NOMO-1 treated with dmso at 0.1 percent for 144 hours (cell line): ENCODE measurements at regions not wholly inside any gene's neighbourhood (a gene's known extent, or its start where the extent isn't known, plus 50 kb on each side); places are given as distances from the start of the nearest gene placed in this dataset.
"Not testable (repeated sequence)": the region's sequence is repeated elsewhere in the genome, so short reads cannot be mapped to it uniquely, and the experiment has no call there.

ENCODE experiments used
- DNase-seq: peaks from one replicate; lab custom pipeline; 2025; ENCODE audit not compliant: unreplicated experiment; lab: John Stamatoyannopoulos, UW

DNA sequence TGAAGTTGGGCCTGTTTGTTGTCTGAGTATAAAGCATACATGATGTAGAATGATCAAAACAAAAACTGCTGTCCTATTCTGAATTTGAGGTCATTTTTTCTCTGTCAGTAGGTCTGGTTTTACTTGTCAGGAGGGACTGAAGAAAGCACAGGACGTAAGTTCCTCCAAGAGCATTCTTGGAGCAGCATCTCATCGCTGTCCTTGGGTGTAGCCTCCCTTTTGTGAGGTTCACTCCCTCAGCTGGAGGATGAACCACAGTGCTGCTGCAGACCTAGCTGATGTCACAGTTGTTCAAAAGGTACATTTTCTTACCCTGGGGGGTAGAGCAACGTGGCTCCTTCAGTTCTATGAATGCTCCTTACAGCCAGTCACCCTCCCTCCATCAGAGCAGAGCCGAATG, 490.0 kb upstream of the TBL1XR1 start:
- no peak for DNase-seq

DNA sequence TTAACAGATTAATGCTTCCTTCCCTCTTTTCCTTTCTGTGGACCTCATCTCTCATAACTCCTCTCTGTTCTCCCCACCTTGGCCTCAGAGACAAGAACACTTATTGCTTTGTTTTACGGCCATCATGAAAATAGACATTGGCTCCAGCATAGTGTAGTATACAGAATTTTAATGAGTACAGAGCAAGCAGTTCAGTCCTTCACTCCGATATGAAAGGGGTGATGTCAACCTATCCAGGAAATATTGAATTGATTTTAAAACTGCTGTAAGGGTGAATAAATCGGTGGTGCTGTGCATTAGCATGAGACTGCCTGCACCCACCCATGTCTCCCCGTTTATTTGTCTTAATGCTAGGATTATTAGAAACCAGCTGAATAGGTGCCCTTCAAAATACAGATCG, 490.9 kb upstream of the TBL1XR1 start:
- DNase-seq, result no peak

DNA sequence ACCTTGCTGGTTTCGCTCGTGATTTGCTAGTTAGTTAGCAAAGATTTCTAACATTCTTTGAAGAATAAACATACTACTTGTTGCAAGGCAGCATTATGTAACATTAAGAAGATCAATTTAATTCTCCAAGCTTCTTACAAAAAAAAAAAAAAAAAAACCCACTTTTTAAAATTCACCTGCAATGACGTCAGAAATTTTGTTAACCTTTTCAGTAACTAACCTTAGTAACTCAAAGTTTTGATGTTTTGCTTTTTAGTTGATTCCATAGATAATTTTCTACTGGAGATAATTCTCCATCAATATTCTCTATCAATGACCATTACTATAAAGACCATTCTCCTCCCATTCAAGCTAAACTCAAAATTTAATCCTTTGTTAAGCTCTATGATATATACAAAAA, 491.8 kb upstream of the TBL1XR1 start:
- no peak for DNase-seq

DNA sequence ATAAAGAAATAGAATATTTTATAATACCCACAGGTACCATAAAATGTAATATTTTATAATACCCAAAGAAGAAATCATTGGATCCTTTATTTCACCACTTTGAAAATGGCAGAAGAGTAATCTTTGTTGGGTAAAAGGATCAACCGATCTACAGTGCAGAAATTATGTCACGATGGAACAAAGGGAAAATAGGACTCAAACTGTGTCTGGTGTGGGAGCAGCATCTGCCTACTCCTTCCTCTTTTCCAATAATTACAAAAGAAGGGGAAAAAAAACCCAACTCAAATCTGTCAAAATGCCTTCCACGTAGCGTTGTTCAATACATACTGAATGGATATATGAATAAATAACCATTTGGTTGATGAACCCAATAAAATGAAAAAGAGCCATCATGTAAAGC, 492.6 kb upstream of the TBL1XR1 start:
- DNase-seq, result no peak

DNA sequence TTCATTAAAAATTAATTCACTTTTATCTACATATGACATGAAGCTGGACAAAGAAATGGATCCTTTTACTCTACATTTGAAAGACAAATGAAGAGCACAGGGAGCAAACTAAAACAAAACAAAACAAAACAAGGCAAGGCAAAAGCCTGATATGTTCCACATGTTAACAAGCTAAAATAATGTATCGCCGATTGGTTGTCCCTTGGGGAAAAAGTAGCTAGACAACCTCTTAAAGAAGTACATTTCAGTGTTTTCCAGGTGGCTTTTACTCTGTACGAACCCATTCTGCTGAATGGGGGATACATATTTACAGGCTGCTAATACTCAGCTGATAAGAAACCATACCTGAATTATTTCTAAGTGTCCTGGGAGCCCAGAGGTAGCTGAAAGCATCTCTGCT, 493.0 kb upstream of the TBL1XR1 start:
- no peak for DNase-seq

DNA sequence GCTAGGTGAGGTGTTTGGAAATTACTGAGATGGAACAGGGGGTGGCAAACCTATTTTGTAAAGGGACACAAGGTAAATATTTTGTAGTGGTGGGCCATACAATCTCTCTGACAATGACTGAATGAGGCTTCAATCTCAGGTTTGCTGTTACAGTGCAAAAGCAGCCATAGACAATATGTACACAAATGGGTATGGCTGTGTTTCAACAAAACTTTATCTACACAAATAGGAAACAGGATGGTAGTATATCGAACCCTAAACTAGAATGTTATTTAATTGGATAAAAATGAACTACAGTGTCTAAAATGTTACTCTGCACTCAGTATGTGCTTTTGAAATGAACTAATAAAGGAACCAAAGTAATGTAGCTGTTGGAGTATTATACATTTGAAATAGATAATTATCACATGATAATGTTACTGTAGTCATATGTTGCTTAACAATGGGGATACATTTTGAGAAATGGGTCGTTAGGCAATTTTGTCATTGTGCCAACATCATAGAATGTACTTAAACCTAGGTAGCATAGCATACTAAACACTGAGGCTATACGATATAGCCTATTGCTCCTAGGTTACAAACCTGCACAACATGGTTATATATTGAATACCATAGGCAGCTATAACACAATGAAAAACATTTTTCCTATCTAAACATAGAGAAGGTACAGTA, 495.2 kb upstream of the TBL1XR1 start:
- no peak for DNase-seq

DNA sequence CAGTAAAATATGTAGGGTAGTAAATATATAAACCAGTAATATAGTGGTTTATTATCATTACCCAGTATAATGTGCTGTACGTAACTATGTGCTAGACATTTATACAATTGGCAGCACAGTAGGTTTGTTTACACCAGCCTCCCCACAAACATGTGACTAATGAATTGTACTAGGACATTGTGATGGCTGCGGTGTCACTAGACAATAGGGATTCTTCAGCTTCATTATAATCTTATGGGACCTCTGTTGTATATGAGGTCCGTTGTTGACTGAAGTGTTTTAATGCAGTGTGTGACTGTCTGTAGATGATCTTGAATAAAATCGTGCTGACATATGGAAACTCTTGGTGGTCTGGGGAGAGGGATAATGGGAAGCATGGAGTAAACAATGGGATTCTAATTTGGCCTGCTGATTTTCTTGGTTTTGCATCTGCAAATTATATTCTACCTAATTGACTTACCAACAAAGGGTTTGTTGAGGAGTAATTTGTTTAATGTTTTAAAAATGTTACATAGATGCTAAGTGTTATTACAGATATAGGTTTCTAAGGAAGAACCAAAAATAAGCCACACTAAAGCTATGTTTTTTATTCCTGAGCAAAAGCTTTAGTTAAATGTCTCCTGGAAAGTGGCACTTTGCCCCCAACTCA, 496.5 kb upstream of the TBL1XR1 start:
- DNase-seq, result no peak

DNA sequence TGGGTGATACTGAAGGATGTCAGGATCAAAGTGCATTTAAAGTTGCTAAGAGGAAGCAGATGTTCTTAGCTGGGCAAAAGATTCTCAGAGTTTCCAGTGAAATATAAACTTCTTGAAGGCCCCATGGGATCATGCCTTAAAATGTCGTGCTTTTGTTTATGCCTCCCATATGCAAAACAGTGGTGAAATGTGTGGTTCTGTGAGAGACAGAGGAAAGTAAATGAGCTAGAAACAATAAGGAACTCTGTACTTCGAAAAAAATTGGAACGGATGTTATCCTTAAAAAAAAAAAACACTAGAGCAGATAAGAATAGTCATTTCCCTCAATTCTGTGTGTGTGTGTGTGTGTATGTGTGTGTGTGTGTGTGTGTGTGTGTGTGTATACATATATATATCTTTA, 497.0 kb upstream of the TBL1XR1 start:
- DNase-seq, result no peak

DNA sequence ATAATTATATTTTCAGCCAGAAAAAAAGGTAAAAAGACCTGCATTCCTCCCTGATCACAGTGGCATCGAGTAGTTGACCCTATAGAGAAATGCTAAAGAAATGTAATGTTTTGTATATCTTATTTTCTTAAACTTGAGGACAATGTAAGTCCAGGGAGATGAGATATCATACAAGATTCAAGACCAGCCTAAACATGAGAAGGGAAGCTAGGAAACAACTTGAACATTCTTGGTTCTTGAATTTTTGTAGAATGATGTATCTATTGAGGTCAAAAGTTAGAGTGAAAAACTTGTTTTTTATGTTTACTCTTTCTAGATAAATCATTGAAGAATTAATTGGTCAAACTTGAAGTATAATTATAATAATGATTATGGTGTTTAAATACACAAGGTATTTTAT, 497.7 kb upstream of the TBL1XR1 start:
- DNase-seq, result no peak

DNA sequence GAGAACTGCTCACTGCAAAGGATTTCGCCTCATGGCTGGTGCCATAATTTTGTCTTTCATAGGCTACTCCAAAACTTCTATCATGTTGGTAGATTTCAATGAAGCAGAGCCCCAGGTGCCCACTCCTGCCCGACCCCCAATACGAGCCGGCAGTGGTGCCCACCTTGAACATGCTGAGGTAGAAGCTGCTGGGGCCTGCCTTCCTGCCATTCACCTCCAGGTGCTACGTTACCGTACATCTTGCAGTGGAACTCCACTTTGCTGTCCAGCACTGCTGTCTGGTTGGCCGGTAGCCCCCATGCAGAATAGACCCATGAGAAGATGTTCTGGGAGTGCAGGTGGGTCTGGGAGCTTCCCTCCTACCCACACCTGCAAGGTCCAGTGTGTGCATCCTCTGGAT, 502.8 kb upstream of the TBL1XR1 start:
- DNase-seq, result no peak

DNA sequence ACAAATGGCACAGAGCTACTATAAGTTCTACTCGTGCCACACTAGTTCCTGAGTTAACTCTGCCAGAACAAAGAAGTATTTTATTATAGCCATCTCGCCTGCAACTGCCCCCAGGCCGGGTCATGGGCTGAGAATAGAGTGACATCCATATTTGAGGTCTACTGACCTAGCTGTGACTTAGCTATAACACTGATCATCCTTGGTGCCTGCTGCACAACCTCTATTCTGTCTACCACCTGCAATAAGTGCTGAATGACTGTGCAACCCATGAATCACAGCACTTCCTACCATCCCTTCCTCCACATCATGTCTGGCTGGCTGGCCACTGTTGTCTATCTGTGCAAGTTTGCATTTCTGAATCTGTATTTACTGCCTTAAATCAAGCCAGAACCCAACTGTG, 506.5 kb upstream of the TBL1XR1 start:
- DNase-seq, result no peak

DNA sequence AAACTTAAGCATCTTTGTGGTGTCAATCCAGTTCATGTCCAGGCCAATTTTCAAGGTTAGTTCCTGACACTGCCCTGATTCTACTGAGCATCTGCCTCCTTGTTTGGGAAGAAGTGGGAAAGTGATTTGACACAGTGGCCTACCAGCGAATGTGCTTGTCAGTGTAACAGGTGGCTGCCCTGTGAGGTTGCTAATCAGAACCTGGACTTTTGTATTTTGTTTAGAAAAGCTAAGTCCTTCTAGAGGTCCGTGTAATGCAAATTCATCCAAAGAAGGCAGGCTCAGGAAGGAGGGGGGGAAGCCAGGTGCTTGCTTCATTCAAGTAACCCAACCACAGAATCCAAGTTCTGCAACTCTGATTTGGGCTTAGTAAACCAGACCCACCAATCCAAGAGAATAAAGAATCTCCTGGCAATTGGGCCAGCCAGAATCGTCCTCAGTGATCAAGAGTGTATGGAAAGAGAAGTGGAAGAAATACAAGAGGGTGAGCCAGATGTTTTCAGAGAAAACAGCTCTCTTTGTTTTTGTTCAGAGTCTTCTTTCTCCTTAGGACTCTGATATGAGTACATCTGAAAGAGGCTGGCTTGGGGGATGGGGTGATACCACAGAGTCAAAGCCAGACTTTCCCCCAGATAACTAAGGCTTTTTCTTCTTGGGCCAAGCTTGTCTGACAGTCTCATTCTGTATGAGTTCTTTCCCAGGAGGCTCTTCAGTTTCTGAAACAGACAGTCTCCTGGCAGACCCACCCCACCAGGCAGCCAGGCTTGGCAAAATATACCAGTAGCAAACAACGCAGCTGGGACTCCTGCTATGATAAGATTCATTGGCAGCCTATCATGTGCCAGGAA, 508.9 kb upstream of the TBL1XR1 start:
- DNase-seq, result no peak

DNA sequence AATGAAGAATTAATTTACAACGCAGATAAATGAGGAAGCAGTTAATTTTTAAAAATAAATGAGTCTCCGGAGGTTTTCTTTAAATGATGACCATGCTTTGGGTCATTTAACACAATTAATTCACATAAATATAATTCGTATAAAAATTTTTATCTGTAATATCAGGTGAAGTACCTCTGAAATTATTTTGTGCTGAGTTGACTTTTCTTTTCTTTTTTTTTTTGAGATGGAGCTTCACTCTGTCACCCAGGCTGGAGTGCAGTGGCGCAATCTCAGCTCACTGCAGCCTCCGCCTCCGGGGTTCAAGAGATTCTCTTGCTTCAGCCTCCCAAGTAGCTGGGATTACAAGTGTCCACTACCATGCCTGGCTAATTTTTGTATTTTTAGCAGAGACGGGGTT, 512.2 kb upstream of the TBL1XR1 start:
- DNase-seq, result not testable (repeated sequence)

DNA sequence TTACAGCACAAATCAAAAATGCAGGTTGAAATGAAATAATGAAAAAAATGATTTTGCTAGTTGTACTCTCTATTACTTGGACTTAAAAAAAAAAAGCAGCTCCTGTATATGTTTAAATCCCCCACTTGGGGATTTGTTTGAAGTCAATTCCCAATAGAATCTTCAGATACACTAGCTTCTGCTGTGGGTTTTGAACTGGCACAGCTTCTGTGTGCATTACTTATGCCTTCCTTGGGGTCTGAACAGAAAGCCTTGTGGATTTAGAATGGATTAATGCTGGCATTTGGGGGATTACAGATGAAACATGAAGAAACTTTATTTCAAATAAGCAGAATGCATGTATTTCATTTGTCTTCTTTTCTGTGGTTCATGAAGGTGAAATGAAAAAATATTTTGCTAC, 513.2 kb upstream of the TBL1XR1 start:
- DNase-seq, result no peak

DNA sequence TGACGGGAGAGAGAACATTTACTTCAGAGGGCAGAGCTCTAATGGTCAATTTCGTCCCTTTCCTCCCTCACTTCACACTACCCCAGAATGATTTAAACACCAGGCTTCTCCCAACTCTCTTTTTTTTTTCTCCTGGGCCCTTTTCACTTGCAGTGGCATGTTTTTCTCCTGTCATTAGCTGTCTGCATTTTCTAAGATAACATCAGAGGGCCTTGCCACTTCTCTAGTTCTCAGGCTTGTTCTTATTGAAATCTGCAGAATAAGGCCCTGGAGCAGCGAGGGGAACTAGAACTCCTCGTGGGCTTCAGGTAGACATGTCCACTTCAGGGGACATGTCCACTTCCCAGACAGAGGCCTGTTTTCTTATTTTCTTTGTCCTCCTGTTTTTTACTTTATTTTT, 514.4 kb upstream of the TBL1XR1 start:
- no peak for DNase-seq

DNA sequence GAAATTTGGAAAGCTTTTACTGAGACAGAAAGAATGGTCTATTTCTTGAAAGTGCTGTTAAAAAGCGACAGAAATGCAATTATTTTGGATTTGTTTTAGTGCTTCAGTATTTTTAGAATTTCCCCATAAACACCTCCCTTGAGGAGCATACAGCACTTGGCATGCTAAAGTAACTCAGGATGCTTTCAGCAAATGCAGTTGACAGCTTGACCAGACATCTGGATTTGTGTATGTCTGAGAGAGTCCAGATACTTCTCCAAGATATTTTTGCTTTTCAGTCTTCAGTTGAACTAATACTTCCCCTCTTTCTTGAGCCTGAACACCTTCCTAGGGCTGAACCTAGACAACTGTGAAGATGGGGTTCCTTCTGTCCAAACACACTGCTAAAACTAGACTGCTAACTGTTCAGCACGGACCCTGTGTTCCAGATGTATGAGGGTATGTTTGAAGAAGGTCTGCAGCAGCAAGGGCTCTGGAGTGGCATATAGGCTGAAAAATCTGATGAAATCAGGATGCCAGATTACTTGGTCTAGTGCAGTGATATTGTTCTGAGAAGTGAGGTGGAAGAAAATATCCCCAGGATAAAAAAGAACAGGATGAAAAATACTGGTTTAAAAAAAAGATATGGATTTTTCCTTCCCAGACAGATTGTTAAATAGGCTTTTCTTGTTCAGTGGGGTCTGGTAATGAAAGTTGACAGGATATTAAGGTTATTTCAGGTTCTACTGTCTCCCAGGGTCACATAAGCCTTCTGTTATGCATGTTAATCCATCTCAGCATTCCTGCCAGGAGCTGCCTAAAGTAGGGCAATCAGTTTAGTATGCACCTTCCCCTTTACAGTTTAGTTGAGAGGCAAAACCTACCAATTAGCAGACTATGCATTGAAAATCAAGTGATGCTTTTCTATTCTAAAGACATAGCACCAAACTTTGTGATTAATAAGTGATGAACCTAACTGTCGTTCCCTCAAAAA, 516.9 kb upstream of the TBL1XR1 start:
- no peak for DNase-seq

DNA sequence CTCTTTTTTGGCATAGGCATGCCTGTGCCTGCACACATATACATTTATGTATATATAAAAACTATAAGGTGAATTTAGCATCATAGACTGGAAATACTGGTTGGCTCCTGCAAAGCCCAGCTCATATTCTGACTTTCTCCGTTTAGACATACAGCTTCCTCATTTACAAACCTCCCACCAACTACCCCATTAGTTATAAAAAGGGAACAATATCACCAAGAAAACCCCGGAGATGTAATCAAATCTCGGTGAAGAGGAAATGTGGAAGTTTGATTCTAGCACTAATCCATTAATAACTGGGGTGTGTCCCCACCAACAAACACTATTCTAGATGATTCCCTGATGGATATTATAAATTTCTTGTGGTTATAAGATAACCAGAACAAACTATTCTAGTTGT, 517.7 kb upstream of the TBL1XR1 start:
- peak; percentile 72 for DNase-seq

DNA sequence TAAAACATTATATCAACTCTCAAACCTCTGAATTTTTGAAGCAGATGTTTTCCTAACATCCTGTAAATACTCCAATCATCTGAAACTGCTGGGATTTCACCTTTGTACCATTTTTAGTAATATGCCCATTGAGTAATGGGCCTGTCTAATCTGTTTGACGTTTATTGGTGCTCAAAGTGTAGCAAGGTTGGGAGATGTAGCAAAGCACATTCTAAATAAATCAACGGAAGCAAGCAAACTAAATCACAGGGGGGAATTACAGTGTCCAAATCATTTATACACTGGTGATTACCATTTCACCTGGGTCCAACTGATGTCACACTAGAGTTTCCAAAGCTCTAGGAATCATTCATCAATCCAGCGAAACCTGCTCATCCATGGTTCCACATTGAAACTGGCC, 518.7 kb upstream of the TBL1XR1 start:
- DNase-seq, result no peak

DNA sequence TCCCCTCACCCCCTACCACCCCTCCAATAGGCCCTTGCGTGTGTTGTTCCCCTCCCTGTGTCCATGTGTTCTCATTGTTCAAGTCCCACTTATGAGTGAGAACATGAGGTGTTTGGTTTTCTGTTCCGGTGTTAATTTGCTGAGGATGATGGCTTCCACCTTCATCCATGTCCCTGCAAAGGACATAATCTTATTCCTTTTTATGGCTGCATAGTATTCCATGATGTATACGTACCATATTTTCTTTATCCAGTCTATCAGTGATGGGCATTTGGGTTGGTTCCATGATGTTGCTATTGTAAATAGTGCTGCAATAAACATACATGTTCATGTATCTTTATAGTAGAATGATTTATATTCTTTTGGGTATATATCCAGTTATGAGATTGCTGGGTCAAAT, 523.6 kb upstream of the TBL1XR1 start:
- not testable (repeated sequence) for DNase-seq

DNA sequence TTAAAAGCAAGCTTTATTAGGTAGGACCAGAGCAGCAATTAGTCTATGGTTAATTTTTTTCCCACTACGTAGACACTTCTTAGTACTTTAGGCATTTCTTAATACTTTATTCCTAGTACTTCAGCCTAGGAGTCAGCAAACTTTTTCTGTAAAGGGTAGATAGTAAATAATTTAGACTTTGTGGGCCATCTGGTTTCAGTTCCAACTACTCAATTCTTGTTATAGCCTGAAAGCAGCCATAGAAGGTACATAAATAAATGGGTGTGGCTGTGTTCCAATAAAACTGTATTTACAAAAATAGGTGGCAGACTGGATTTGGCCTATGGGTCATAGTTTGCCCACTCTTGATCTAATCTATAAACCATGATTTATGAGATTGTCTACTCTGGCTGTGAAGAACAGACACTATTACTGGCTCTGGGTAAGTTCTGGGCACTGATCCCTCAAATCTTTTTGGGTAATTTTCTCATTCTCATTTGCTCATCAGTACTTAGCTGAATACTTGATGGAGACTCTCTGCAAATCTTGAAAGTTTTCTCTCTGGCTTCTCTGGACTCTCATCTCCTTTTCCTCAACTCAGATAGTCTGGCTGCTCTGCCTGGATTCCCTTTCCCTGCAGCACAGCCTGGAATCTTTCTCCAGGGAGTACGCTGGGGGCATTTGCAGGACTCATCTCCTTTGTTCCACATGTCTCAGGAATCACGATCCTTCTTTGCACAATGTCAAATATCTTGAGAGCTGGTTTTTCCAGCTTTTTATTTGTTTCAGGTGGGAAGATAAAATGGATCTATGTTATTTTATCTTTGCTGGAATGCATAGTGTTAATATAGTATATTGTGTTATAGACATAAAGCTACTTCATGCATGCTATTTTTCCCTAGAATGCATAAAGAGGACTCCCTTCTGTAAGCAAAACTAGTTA, 524.8 kb upstream of the TBL1XR1 start:
- no peak for DNase-seq
